H1 (cell line): ENCODE measurements at regions not wholly inside any gene's neighbourhood (a gene's known extent, or its start where the extent isn't known, plus 50 kb on each side); places are given as distances from the start of the nearest gene placed in this dataset.

Experiments
- CTCF ChIA-PET: fragments of 300-600 bp; sonication (Branson Sonifier 250); formaldehyde crosslinking; loops from one replicate; lab custom pipeline; 2021; ENCODE audit not compliant: partially characterized antibody; lab: Charles Lee
- POLR2A ChIA-PET: fragments of 300-600 bp; sonication (Branson Sonifier 250); formaldehyde crosslinking; loops from one replicate; lab custom pipeline; 2021; ENCODE audit warnings: inconsistent platforms; ENCODE audit not compliant: partially characterized antibody; lab: Charles Lee
- DNase-seq, 2 experiments: peaks; one replicate each; pipeline versions ENCODE4 v3.0.0 to v3.0.0-alpha.2; 2010 to 2022; ENCODE audit warnings: low spot score in 2 of 2, low read depth in 1 of 2, mixed read lengths in 1 of 2
- FAIRE-seq: peaks from 2 replicates; lab custom pipeline; 2011; peaks lifted over from hg19 to GRCh38; lab: Jason Lieb, UNC
- H2AFZ ChIP-seq: 2 replicates; pipeline ENCODE4 v1.8.1; 2012; ENCODE audit warnings: low read length, inconsistent platforms
- H2AK5ac ChIP-seq: 2 replicates; pipeline ENCODE4 v1.6.1; 2013; ENCODE audit warnings: low read depth, low read length
- H2BK120ac ChIP-seq: replicated peaks from 2 replicates; pipeline ENCODE3; 2013; ENCODE audit warnings: low read depth, low read length, inconsistent platforms
- H2BK12ac ChIP-seq: 2 replicates; pipeline ENCODE4 v1.6.1; 2013; ENCODE audit warnings: low read depth, low read length
- H2BK15ac ChIP-seq: 2 replicates; pipeline ENCODE4 v1.6.1; 2013; ENCODE audit warnings: low read length
- H2BK20ac ChIP-seq: 2 replicates; pipeline ENCODE4 v1.6.1; 2013; ENCODE audit warnings: low read length
- H2BK5ac ChIP-seq: 2 replicates; pipeline ENCODE4 v1.6.1; 2013; ENCODE audit warnings: low read depth, low read length
- H3K14ac ChIP-seq: 2 replicates; pipeline ENCODE4 v1.6.1; 2013; ENCODE audit warnings: inconsistent platforms; ENCODE audit not compliant: insufficient read length
- H3K18ac ChIP-seq: 2 replicates; pipeline ENCODE4 v1.6.1; 2013; ENCODE audit warnings: low read length; ENCODE audit errors: extremely low read depth
- H3K23ac ChIP-seq: 2 replicates; pipeline ENCODE4 v1.6.1; 2013; ENCODE audit warnings: inconsistent platforms; ENCODE audit not compliant: insufficient read length
- H3K23me2 ChIP-seq: 2 replicates; pipeline ENCODE4 v1.6.1; 2013; ENCODE audit warnings: low read depth, low read length
- H3K27ac ChIP-seq: 2 replicates; pipeline ENCODE4 v1.6.1; 2011; ENCODE audit warnings: low read depth, low read length, inconsistent platforms
- H3K27me3 ChIP-seq, 4 experiments: replicated peaks in 1 of 4; 1 replicate in 1 of 4; 2 replicates in 3 of 4; pipeline versions ENCODE4 v1.6.1 to v1.8.1; 2011 to 2013; ENCODE audit warnings: low read length in 3 of 4, mild to moderate bottlenecking in 3 of 4, inconsistent platforms in 2 of 4, mixed read lengths in 2 of 4, moderate library complexity in 1 of 4; ENCODE audit not compliant: control insufficient read depth in 3 of 4, insufficient read depth in 3 of 4; ENCODE audit errors: extremely low read depth in 1 of 4
- H3K36me3 ChIP-seq, 4 experiments: 2 replicates each; pipeline versions ENCODE4 v1.6.1 to v1.8.1; 2011 to 2013; ENCODE audit warnings: mild to moderate bottlenecking in 4 of 4, low read length in 3 of 4, moderate library complexity in 2 of 4, control low read depth in 1 of 4, inconsistent platforms in 1 of 4; ENCODE audit not compliant: insufficient read depth in 4 of 4, control insufficient read depth in 2 of 4
- H3K4ac ChIP-seq: replicated peaks from 2 replicates; pipeline ENCODE3; 2013; ENCODE audit warnings: low read length, low read depth, mixed read lengths, inconsistent platforms; ENCODE audit not compliant: insufficient read length
- H3K4me1 ChIP-seq, 4 experiments: replicated peaks in 1 of 4; 1 replicate in 1 of 4; 2 replicates in 3 of 4; pipeline versions ENCODE4 v1.6.1 to v1.8.1; 2011 to 2013; ENCODE audit warnings: low read length in 3 of 4, inconsistent platforms in 2 of 4, mixed read lengths in 1 of 4; ENCODE audit not compliant: insufficient read depth in 4 of 4, control insufficient read depth in 3 of 4
- H3K4me2 ChIP-seq, 2 experiments: 2 replicates each; pipeline versions ENCODE4 v1.6.1 to v1.8.1; 2011 to 2013; ENCODE audit warnings: low read depth in 2 of 2, low read length in 2 of 2, control low read depth in 1 of 2, inconsistent platforms in 1 of 2, mild to moderate bottlenecking in 1 of 2; ENCODE audit not compliant: insufficient read depth in 1 of 2
- H3K4me3 ChIP-seq, 4 experiments: fragments of 200-600, 300-600 bp in 1 of 4; sonication (generic), shearing (Covaris generic), sonication (Bioruptor Twin) in 1 of 4; 2 replicates each; pipeline versions ENCODE4 v1.5.1 to v1.8.1; 2011 to 2016; ENCODE audit warnings: low read length in 4 of 4, low read depth in 3 of 4, control low read depth in 2 of 4, inconsistent platforms in 2 of 4, mild to moderate bottlenecking in 2 of 4, mixed read lengths in 1 of 4, moderate library complexity in 1 of 4; ENCODE audit not compliant: insufficient read depth in 2 of 4; ENCODE audit errors: extremely low read depth in 1 of 4
- H3K56ac ChIP-seq: replicated peaks from 2 replicates; pipeline ENCODE3; 2013; ENCODE audit warnings: low read depth, mild to moderate bottlenecking, mixed read lengths, low read length, inconsistent platforms; ENCODE audit not compliant: insufficient read length
- H3K79me1 ChIP-seq: 2 replicates; pipeline ENCODE4 v1.6.1; 2013; ENCODE audit warnings: low read depth, low read length, control low read depth
- H3K79me2 ChIP-seq, 2 experiments: 2 replicates each; pipeline versions ENCODE4 v1.6.1 to v1.8.1; 2012 to 2013; ENCODE audit warnings: low read length in 2 of 2, mild to moderate bottlenecking in 2 of 2, inconsistent platforms in 1 of 2; ENCODE audit not compliant: insufficient read depth in 2 of 2, control insufficient read depth in 1 of 2
- H3K9ac ChIP-seq, 4 experiments: replicated peaks in 1 of 4; 1 replicate in 1 of 4; 2 replicates in 3 of 4; pipeline versions ENCODE4 v1.6.1 to v1.8.1; 2011 to 2013; ENCODE audit warnings: low read depth in 3 of 4, low read length in 3 of 4, control low read depth in 2 of 4, mild to moderate bottlenecking in 2 of 4, moderate library complexity in 2 of 4, inconsistent platforms in 1 of 4; ENCODE audit errors: extremely low read depth in 1 of 4
- H3K9me3 ChIP-seq, 2 experiments: 2 replicates each; pipeline versions ENCODE4 v1.6.1 to v1.8.1; 2012 to 2013; ENCODE audit warnings: mild to moderate bottlenecking in 2 of 2, moderate library complexity in 2 of 2, control low read depth in 1 of 2, inconsistent platforms in 1 of 2, low read depth in 1 of 2, low read length in 1 of 2, mixed read lengths in 1 of 2; ENCODE audit not compliant: insufficient read depth in 2 of 2
- H4K20me1 ChIP-seq, 2 experiments: replicated peaks in 1 of 2; 2 replicates each; pipeline versions ENCODE3 to v1.8.1; 2011 to 2013; ENCODE audit warnings: inconsistent platforms in 2 of 2, low read length in 2 of 2, mild to moderate bottlenecking in 1 of 2; ENCODE audit not compliant: insufficient read depth in 2 of 2, control insufficient read depth in 1 of 2
- H4K5ac ChIP-seq: 2 replicates; pipeline ENCODE4 v1.6.1; 2013; ENCODE audit warnings: low read length, low read depth, mixed read lengths, inconsistent platforms; ENCODE audit not compliant: insufficient read length
- H4K8ac ChIP-seq: 2 replicates; pipeline ENCODE4 v1.8.0; 2013; ENCODE audit warnings: mild to moderate bottlenecking, moderate library complexity, low read length, inconsistent platforms; ENCODE audit not compliant: insufficient read depth; ENCODE audit errors: extremely low read depth
- H4K91ac ChIP-seq: replicated peaks from 2 replicates; pipeline ENCODE3; 2013; ENCODE audit warnings: low read length, mixed read lengths, inconsistent platforms; ENCODE audit not compliant: insufficient read length
- BCL11A ChIP-seq, 2 experiments: IDR thresholded peaks; one replicate each; pipeline ENCODE4 v1.6.1; 2011; ENCODE audit warnings: low read depth in 2 of 2, low read length in 2 of 2, mild to moderate bottlenecking in 2 of 2
- CBX5 ChIP-seq: fragments of 300-800, 300-1000 bp; sonication (generic); IDR thresholded peaks from 2 replicates; pipeline ENCODE4 v1.7.1; 2016; ENCODE audit warnings: antibody characterized with exemption, low read length, low read depth
- CHD2 ChIP-seq: IDR thresholded peaks from 2 replicates; pipeline ENCODE4 v1.6.1; 2012; ENCODE audit warnings: low read length, improper control_type of control experiment
- FOSL1 ChIP-seq: IDR thresholded peaks from 2 replicates; pipeline ENCODE4 v1.6.1; 2011; ENCODE audit warnings: mild to moderate bottlenecking, low read depth, low read length, moderate library complexity; ENCODE audit not compliant: insufficient read depth
- JUN ChIP-seq: IDR thresholded peaks from 2 replicates; pipeline ENCODE4 v1.6.1; 2011; ENCODE audit warnings: low read depth, mild to moderate bottlenecking, improper control_type of control experiment, low read length
- PHF8 ChIP-seq: fragments of 200-600 bp; sonication (generic); conservative IDR thresholded peaks from 2 replicates; pipeline ENCODE4 v1.7.1; 2012; ENCODE audit warnings: low read depth, mild to moderate bottlenecking, inconsistent platforms, low read length, moderate library complexity
- RBBP5 ChIP-seq: IDR thresholded peaks from 2 replicates; pipeline ENCODE4 v1.7.1; 2012; ENCODE audit warnings: low read depth, mild to moderate bottlenecking, inconsistent platforms, low read length, moderate library complexity, borderline replicate concordance
- TEAD4 ChIP-seq: IDR thresholded peaks from 2 replicates; pipeline ENCODE4 v1.6.1; 2012; ENCODE audit warnings: low read depth, low read length, inconsistent platforms, mixed read lengths
- WGBS, 2 experiments: shearing (Covaris generic) in 1 of 2; methylation state at CpG; one replicate each; pipeline versions ENCODE4 v1.1.6 to v1.1.7; 2013 to 2015; ENCODE audit warnings: low lambda C conversion rate in 2 of 2, mixed read lengths in 2 of 2, inconsistent platforms in 1 of 2, low coverage in 1 of 2, missing lambda C conversion rate in 1 of 2; ENCODE audit not compliant: insufficient replicate concordance in 2 of 2, insufficient coverage in 1 of 2, insufficient read length in 1 of 2; ENCODE audit errors: extremely low coverage in 1 of 2, missing lambda C conversion rate in 1 of 2; 5-methylcytosine and 5-hydroxymethylcytosine counted together
- TF ChIP-seq, protein P1 (sequence below): IDR thresholded peaks from 2 replicates; pipeline ENCODE4 v1.6.1; 2012; ENCODE audit warnings: inconsistent platforms

GRCh38 chr1:34602907-34603306 is 151.9 kb upstream of the GJB5 start:
- no peaks in the 10 kb centered on the region for H4K20me1 ChIP-seq
- FAIRE-seq (no peak), DNase-seq (no peak)
- H3K18ac ChIP-seq: no peak overlapping the region
- H2BK5ac ChIP-seq: no peak overlapping the region
- H3K79me1 ChIP-seq: no peaks in the 10 kb centered on the region
- no peaks in the 10 kb centered on the region for H3K36me3 ChIP-seq
- no peak overlapping the region for H2BK120ac ChIP-seq
- no peaks in the 10 kb centered on the region for H3K23me2 ChIP-seq
- no peak overlapping the region for H2BK12ac ChIP-seq
- H3K4ac ChIP-seq: no peak overlapping the region
- no peak overlapping the region for H4K5ac ChIP-seq
- no peak overlapping the region for H4K91ac ChIP-seq
- no peak overlapping the region for H3K14ac ChIP-seq
- H3K27ac ChIP-seq: no peak overlapping the region
- H4K8ac ChIP-seq: no peak overlapping the region
- whole genome bisulfite sequencing, 2 experiments: 93% methylated on average over 6 of the region's 6 CpGs; no CpG with 5 or more reads in 1 of the 2 experiments
- POLR2A ChIA-PET: interaction anchor here (0.7 kb wide), 1 partner anchor 244 kb away, joined by 3 read pairs; no protein-coding TSS in a partner anchor
- H3K79me2 ChIP-seq: no peaks in the 10 kb centered on the region
- H3K23ac ChIP-seq: no peak overlapping the region
- TF ChIP-seq BCL11A (IDR thresholded peaks at IDR 0.05; ENCODE audit: low read depth in 2 of 2, low read length in 2 of 2) (no peak), FOSL1 (no peak), CBX5 (no peak), TEAD4 (no peak), RBBP5 (no peak), PHF8 (no peak), JUN (no peak), CHD2 (no peak)
- TF ChIP-seq, protein P1, sequence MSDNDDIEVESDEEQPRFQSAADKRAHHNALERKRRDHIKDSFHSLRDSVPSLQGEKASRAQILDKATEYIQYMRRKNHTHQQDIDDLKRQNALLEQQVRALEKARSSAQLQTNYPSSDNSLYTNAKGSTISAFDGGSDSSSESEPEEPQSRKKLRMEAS: no peak
- H3K4me2 ChIP-seq: no peak overlapping the region
- H3K4me1 ChIP-seq: no peaks in the 10 kb centered on the region
- no peaks in the 10 kb centered on the region for H3K27me3 ChIP-seq
- H2BK15ac ChIP-seq: no peak overlapping the region
- no peak overlapping the region for H2AK5ac ChIP-seq
- CTCF ChIA-PET: interaction anchor here (1.1 kb wide), 1 partner anchor 81 kb away, joined by 3 read pairs; no protein-coding TSS in a partner anchor
- H3K4me3 ChIP-seq: no peak overlapping the region
- H3K9ac ChIP-seq: no peak overlapping the region
- no peaks in the 10 kb centered on the region for H3K9me3 ChIP-seq
- H3K56ac ChIP-seq: no peak overlapping the region
- no peak overlapping the region for H2AFZ ChIP-seq
- H2BK20ac ChIP-seq: no peak overlapping the region
